Transverse colon (tissue), 4 donors: ENCODE measurements at regions not wholly inside any gene's neighbourhood (a gene's known extent, or its start where the extent isn't known, plus 50 kb on each side); places are given as distances from the start of the nearest gene placed in this dataset.

Experiments
- DNase-seq: peaks from one replicate; pipeline ENCODE4 v3.0.0-alpha.2; 2019
- H3K27ac ChIP-seq, 4 donors: fragments of 200-600 bp; sonication (generic); 2 replicates each; pipeline ENCODE4 v1.5.1; 2016 to 2018; ENCODE audit warnings: inconsistent platforms in 4 of 4
- H3K27me3 ChIP-seq: fragments of 200-600 bp; sonication (generic); 2 replicates; pipeline ENCODE4 v1.5.1; 2017; ENCODE audit warnings: inconsistent platforms
- H3K36me3 ChIP-seq, 4 donors: fragments of 200-600 bp; sonication (generic); 2 replicates each; pipeline ENCODE4 v1.5.1; 2017 to 2019; ENCODE audit warnings: inconsistent platforms in 4 of 4
- H3K4me1 ChIP-seq, 4 donors: fragments of 200-600 bp; sonication (generic); 2 replicates each; pipeline ENCODE4 v1.5.1; 2017 to 2020; ENCODE audit warnings: inconsistent platforms in 4 of 4
- H3K4me3 ChIP-seq, 4 donors: fragments of 200-600 bp; sonication (generic); 1 replicate in 1 of 4; 2 replicates in 3 of 4; pipeline versions ENCODE4 v1.5.1 to v1.6.1; 2017 to 2019; ENCODE audit warnings: inconsistent platforms in 4 of 4
- H3K9me3 ChIP-seq, 2 donors: fragments of 200-600 bp; sonication (generic); 2 replicates each; pipeline ENCODE4 v1.5.1; 2017 to 2019; ENCODE audit warnings: inconsistent platforms in 2 of 2
- CTCF ChIP-seq, 5 experiments: fragments of 200-600 bp in 3 of 5; fragments of 450-650 bp in 2 of 5; sonication (generic) in 3 of 5; IDR thresholded peaks; 1 replicate in 2 of 5; 2 replicates in 3 of 5; pipeline ENCODE4 v1.5.1; 2016 to 2017; ENCODE audit warnings: antibody characterized with exemption in 5 of 5, inconsistent platforms in 3 of 5, mild to moderate bottlenecking in 2 of 5, moderate library complexity in 1 of 5
- EP300 ChIP-seq: sonication (generic); formaldehyde crosslinking; IDR thresholded peaks from one replicate; pipeline ENCODE4 v1.6.1; 2017; ENCODE audit warnings: antibody characterized with exemption, low read depth
- POLR2A ChIP-seq: fragments of 450-650 bp; IDR thresholded peaks from one replicate; pipeline ENCODE4 v1.6.1; 2016; ENCODE audit warnings: antibody characterized with exemption, mild to moderate bottlenecking, moderate library complexity
- POLR2AphosphoS5 ChIP-seq, 3 donors: sonication (generic); formaldehyde crosslinking; IDR thresholded peaks; one replicate each; pipeline ENCODE4 v1.6.1; 2016; ENCODE audit warnings: antibody characterized with exemption in 3 of 3
- WGBS, 2 donors: methylation state at CpG; one replicate each; pipeline ENCODE4 v1.1.5; 2018; ENCODE audit warnings: low coverage in 1 of 2; 5-methylcytosine and 5-hydroxymethylcytosine counted together
- in situ Hi-C, 4 donors: fragments of 200-750 bp; cut with MboI; loops; one replicate each; pipeline versions ENCODE4 v1.15.0 to v1.15.1; 2017; ENCODE audit warnings: low sequenced_read_pairs in 3 of 4, low pct_ligation_motif_present in 1 of 4, low pct_unique_long_range_greater_than_20kb in 1 of 4
- intact Hi-C: fragments of 100-400 bp; cut with DNase I; formaldehyde crosslinking; loops from one replicate; pipeline ENCODE4 v1.15.1; 2023; ENCODE audit warnings: low total_unique reads

DNA sequence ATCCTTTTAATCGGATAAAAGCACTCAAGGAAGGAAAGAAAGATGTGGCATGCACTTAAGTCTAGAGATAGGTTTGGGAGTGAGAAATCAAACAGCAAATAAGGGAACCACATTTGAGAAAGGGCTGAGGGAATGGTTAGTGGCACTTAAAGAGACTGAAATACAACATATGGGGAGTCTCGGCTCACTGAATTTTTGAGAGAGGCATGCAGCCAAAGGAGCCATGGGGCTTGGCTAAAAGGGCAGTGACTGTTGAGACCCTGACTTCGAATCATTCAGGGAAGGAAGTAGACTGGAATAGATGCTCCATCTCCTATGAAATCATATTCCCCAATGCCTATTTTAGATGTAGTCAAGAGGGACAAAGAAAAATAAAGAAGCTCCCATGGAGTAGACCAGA is 58.3 kb upstream of the HAO2 start:
- WGBS, 2 donors: 46 to 50% methylated on average over 2 to 3 of the region's 3 CpGs
- Histone ChIP-seq H3K27ac (no peak overlapping the region), H3K4me3 (no peak overlapping the region), H3K36me3 (no peaks in the 10 kb centered on the region), H3K9me3 (no peaks in the 10 kb centered on the region), H3K27me3 (no peaks in the 10 kb centered on the region), H3K4me1 (peaks cover 0 to 5% (median 0%) of the 10 kb centered on the region in 4 donors)
- in situ Hi-C loops (no loop called here), intact Hi-C loops (no loop called here)
- TF ChIP-seq CTCF (IDR thresholded peaks at IDR 0.05): no peak
- no peak for TF ChIP-seq POLR2AphosphoS5 (IDR thresholded peaks at IDR 0.05)
- TF ChIP-seq EP300: no peak
- TF ChIP-seq POLR2A: no peak
- DNase-seq: no peak

GRCh38 chr1:119312500-119312899 is 56.1 kb upstream of the HAO2 start:
- no peak for TF ChIP-seq EP300
- no peak for TF ChIP-seq POLR2A
- no peak for TF ChIP-seq CTCF (IDR thresholded peaks at IDR 0.05)
- peaks cover 0 to 5% (median 0%) of the 10 kb centered on the region in 4 donors for H3K4me1 ChIP-seq
- intact Hi-C loops (no loop called here), in situ Hi-C loops (no loop called here)
- 75 to 81% methylated on average over 4 of the region's 4 CpGs for WGBS, 2 donors
- H3K4me3 ChIP-seq: no peak overlapping the region
- no peak for DNase-seq
- H3K9me3 ChIP-seq: no peaks in the 10 kb centered on the region
- no peak overlapping the region for H3K27ac ChIP-seq
- no peaks in the 10 kb centered on the region for H3K27me3 ChIP-seq
- no peaks in the 10 kb centered on the region for H3K36me3 ChIP-seq

DNA sequence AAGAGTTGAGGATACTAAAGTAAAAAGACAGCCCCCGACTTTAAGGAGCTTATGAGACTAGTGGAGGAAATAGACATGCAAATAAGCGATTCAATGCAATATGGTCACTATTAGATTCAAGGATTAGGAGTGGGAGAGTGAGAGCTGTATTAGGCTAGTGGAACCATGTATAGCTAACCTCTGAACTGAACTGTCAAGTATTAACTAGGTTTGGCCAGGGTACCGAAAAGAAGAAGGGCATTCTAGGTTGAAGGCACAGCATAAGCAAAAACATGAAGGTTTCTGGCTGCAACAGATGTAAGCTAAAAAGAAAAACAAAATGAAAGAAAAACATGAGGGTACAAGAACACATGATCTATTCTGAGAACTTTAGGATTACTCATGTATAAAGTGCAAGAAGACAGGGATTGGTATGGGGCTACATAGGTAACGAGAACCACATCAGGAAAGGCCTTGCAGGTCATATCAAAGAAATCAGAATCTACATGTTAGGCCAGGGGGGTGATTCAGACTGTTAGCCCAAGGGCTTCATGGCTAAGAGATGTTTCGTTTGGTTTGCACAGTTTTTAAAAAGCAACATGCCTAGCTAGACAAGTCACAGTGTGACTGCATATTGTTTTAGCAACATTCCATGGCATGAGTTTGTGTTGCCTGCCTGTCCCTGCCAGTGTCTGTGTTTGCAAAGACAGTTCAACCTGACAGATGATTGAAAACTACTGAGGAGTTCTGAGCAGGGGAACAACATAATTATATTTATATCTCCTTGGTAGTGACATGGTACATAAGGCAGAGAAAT is 54.4 kb upstream of the HAO2 start:
- H3K27ac ChIP-seq: no peak overlapping the region
- in situ Hi-C loops: no loop called here
- 82 to 87% methylated on average over 5 of the region's 5 CpGs for WGBS, 2 donors
- TF ChIP-seq POLR2AphosphoS5 (IDR thresholded peaks at IDR 0.05) (no peak), POLR2A (no peak), CTCF (IDR thresholded peaks at IDR 0.05) (no peak), EP300 (no peak)
- no peak for DNase-seq
- H3K36me3 ChIP-seq: no peaks in the 10 kb centered on the region
- intact Hi-C loops: no loop called here
- H3K4me1 ChIP-seq: peaks cover 0 to 5% (median 0%) of the 10 kb centered on the region in 4 donors
- H3K9me3 ChIP-seq: no peaks in the 10 kb centered on the region
- no peak overlapping the region for H3K4me3 ChIP-seq
- no peaks in the 10 kb centered on the region for H3K27me3 ChIP-seq

DNA sequence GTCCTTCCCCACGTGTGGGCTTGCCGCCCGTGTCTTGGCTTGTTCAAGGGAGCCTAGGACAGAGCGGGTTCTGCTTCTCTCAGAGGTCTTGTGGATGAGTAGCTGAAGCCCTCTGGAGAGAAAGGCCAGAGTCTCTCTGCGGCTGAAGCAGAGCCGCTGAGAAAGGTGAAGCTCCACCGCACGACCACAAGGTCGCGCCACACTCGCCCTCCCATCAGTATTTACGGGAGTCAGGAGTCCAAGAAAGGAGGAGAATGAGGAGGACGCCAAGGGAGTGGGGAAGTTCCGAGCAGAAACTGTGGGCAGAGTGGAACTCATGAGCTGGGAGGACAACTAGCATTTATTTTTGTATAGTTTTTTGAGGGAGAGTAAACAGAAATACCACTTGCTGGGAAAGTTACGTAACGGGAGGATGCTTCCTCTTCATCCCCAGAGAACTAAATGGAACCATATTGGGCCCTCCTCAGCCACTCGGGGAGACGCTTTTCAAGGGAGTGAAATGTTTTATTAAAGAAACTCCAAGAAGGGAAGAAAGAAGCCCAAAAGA is 51.6 kb upstream of the HAO2 start:
- in situ Hi-C loops (no loop called here), intact Hi-C loops (no loop called here)
- 70 to 92% methylated on average over 2 to 18 of the region's 18 CpGs for WGBS, 2 donors
- H3K27ac ChIP-seq: no peak overlapping the region
- H3K9me3 ChIP-seq: no peaks in the 10 kb centered on the region
- DNase-seq: no peak
- TF ChIP-seq POLR2AphosphoS5 (IDR thresholded peaks at IDR 0.05) (no peak), EP300 (no peak), CTCF (IDR thresholded peaks at IDR 0.05) (no peak), POLR2A (no peak)
- H3K4me1 ChIP-seq: peaks cover 0 to 4% (median 0%) of the 10 kb centered on the region in 4 donors
- H3K36me3 ChIP-seq: no peaks in the 10 kb centered on the region
- no peak overlapping the region for H3K4me3 ChIP-seq
- H3K27me3 ChIP-seq: no peaks in the 10 kb centered on the region
